ENCODE measurements at regions not wholly inside any gene's neighbourhood (a gene's known extent, or its start where the extent isn't known, plus 50 kb on each side); places are given as distances from the start of the nearest gene placed in this dataset.
"Not testable (repeated sequence)": the region's sequence is repeated elsewhere in the genome, so short reads cannot be mapped to it uniquely, and the experiment has no call there.

DNA sequence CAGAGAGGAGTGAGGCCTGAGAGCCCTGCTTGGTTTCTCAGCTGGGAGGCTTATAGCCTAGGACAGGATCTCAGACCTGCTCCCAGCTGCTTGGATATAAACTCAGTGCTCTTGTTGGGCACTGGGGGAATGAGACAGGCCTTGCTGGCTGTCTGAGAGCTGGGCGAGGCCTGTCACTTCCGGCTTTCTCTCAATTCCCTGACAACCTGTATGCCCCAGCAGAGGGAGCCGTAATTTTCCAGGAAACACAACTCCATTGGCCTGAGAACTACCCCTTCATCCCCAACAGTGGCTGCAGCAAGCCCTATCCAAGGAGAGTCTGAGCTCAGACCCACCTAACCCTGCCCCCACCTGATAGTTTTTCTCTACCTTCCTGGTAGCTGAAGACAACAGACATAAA is 258.3 kb upstream of the STXBP6 start:
- DNase-seq = no peak

DNA sequence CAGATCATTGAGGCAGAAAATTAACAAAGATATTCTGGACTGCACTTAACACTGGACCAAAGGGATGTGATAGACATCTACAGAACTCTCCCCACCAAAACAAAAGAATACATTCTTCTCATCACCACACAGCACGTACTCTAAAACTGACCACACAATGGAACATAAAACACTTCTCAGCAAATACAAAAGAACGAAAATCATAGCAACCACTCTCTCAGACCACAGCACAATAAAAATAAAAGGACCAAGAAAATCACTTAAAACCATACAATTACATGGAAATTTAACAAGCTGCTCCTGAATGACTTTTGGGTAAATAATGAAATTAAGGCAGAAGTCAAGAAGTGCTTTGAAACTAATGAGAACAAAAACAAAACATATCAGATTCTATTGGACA is 254.0 kb upstream of the STXBP6 start:
- DNase-seq = no peak

DNA sequence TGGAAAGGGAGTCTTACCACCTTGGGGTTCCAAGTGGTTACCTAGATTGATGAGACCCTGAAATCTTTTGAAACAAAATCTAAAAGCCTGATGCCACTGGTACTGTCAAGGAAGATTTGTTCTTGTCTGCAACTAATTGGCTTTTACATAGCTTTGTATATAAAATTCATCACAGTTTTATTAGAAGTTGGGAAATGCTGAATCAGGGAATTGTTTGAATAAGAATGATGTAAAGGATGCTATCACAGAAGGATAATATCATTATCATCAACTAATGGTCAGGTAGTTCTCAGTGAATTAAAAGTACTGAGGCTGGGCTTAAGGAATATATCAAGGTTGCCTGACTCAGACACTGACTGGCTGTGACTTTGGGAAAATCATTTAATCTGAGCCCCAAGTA is 248.3 kb upstream of the STXBP6 start:
- no peak for DNase-seq

DNA sequence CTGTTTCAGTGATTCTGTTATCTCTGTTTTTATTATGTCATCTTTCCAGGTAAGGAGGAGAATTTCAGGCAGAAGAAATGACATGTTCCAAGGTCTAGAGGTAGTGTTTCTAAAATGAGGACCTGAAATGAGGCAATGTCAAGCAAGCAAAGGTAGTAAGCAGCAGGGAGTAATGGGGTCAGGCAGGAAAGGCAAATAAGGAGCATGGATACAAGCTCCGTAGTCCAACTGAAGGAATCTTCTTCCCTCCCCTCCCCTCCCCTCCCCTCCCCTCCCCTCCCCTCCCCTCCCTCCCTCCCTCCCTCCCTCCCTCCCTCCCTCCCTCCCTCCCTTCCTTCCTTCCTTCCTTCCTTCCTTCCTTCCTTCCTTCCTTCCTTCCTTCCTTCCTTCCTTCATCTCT is 240.2 kb upstream of the STXBP6 start:
- DNase-seq = not testable (repeated sequence)

DNA sequence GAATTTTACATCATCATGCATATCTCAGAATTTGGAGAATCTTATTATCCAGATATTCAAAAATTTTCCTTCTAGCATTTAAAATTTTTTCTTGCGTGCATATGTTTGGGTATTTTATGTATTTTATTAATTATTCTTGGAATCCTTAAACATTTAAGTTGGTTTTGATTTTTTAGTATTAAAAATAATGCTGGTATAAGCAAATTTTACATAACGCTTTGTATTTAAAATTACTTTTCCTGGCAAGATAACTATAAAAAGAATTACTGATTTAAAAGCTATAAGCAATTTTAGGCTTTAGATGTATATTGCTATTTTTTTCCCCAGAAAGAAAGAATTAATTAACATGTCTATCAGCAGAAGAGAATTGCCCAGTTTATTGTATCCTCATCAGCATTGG is 224.6 kb upstream of the STXBP6 start:
- DNase-seq = no peak

GRCh38 chr14:25267186-25267585 is 217.2 kb upstream of the STXBP6 start:
- no peak for DNase-seq

- DNase-seq = no peak
Observed at GRCh38 chr14:25259470-25259869, 209.5 kb upstream of the STXBP6 start.

- no peak for DNase-seq
Observed at GRCh38 chr14:25252793-25253192, 202.8 kb upstream of the STXBP6 start.

DNA sequence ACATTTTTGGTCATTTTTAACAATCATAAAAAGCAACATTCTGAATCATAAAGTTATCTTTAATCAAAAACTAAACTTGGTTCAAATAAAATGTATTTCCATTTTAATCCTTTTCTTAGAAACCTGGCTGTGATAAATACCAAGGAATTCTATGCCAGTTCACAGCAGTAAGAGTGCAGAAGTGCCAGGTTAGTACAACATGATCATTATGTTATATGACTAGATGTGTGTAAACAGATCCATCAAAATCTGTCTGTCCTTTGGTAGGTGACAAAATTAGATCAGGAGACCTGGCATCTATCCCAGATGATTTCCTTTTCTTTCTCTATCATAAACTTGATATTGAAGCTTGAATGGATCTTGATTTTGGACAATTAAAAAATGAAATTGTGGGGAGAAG is 200.6 kb upstream of the STXBP6 start:
- DNase-seq = no peak

DNA sequence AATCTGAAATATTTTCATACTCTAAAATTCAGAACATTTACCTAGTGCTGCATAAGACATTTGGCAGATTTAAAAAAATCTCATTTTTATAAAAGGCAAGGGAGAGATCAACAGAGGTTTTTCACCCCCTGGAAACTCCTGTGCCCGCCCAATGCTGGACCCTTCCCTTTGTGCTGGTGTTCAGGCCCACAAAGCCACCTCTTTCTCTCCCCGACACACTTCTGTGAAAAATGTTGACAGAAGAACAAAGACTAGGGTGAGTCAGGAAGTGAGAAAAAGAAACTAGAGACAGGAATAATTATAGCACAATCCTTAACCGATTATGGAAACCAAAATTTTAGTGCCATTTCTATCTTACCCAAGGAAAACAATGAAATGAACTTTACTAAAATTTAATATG is 197.7 kb upstream of the STXBP6 start:
- DNase-seq = no peak

GRCh38 chr14:25246751-25247150 is 196.8 kb upstream of the STXBP6 start:
- DNase-seq = no peak

GRCh38 chr14:25239170-25239569 is 189.2 kb upstream of the STXBP6 start:
- no peak for DNase-seq

DNA sequence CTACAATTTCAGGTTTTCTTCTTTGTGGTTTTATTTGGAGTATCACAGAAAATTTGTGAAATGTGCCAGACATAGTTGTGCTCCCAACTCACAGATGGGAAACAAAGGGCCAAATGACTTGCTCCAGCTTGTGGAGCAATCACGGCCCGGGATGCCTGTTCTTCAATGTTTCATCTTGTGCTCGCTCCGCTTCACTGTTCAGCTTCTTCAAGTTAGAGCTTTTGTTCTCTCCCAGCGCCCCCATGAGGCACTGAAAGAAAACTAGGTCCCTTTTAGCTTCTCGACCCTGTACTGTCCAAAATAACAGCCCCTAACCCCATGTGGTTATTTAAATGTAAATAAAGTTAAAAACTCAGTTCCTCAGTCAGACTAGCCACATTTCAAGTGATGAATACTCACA is 187.9 kb upstream of the STXBP6 start:
- DNase-seq = peak; percentile 12

DNA sequence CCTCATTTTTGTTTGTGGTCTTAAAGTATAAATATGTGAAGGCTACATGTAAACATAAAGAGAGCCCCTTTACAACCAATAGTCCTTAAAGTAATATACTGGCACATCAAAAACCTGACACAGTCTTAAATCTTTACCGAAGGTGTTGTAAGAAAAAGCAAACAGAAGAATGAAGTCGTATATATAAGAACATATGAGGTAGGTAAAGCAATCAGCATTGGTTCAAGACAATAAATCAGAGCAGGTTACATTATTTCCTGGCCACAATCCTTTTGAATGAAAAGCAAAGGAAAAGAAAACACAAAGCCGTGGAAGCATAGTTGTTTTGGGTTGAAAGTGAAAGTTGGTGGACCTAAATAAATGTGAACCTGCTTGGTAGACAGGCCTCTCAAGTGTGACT is 183.7 kb upstream of the STXBP6 start:
- no peak for DNase-seq

- peak; percentile 96 for DNase-seq
Observed at GRCh38 chr14:25231004-25231403, 181.1 kb upstream of the STXBP6 start.

- DNase-seq = no peak
Observed at GRCh38 chr14:25226214-25226613, 176.3 kb upstream of the STXBP6 start.

DNA sequence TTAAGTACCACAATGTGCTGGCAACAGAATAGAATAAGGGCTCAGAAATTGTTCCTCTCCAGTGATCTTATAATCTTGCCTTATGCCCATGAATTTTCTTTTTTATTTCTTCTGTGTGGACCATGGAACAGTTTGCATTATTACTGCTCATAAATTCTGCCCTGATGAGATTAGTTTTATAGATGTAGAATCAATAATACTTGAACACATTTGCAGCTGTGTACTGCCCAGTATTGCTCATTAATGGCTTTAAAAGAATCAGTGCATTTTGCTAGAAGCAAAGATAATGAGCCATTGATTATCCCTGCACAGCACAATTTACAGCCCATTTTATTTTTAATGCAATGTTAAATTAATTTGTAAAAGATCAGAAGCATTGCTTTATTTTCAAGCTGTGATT is 172.3 kb upstream of the STXBP6 start:
- no peak for DNase-seq

DNA sequence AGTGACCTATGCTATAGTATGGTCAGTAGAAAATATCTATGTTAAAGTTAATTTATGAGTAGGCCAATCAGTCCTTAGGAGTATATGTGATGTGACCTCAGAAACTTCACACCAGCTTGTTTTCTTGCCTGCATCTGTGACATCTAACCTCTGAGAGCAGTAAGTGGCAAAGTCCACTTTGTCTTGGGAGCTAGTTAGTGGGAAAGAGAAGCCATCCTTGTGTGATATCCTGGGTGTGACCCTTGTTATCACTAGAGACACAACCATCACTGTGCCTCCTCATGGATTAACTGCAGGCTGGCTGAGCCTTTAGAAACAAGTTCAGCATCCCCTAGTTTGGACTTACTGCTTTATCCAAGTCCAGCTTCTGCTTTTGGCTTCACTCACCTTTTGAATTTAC is 170.6 kb upstream of the STXBP6 start:
- no peak for DNase-seq

DNA sequence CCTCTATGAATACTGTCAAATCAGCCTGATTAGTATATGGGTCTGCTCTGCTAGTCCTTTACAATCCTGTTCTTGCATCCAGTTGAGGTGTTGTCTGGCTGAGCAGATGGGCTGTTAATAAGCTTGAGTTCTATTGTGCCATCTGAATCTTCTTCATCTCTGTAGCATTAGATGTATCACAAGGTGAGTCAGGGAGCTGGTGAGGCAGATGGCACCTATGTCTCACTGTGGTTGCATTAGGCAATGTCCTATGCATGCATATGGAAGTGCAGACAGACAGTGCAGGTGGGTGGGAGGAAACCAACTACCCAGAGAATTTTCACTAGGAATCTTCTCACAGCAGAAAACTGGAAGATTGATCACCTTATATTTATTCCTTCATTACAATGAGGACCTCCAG is 165.7 kb upstream of the STXBP6 start:
- DNase-seq = no peak

DNA sequence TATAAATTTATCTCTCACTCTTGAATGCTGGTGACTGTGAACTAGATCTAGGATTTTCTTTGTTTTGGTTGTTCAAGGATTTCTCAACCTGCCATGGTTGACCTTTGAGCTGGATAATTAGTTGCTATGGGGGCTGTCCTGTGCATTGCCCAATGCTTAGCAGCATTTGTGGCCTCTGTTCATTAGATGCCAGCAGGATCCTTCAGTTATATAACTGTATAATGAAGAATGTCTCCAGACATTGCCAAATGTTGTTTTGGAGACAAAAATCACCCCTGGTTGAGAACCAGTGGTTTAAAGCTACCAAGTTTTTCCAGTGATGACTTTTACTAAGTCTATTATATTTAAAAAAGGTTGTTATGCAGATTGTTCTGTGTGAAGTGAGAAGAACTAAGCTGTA is 147.9 kb upstream of the STXBP6 start:
- DNase-seq = no peak

- no peak for DNase-seq
Observed at GRCh38 chr14:25180221-25180620, 130.3 kb upstream of the STXBP6 start.

GRCh38 chr14:25178255-25178654 is 128.3 kb upstream of the STXBP6 start:
- no peak for DNase-seq

- peak; percentile 91 for DNase-seq
Observed at GRCh38 chr14:25150934-25151790, 101.2 kb upstream of the STXBP6 start.

DNA sequence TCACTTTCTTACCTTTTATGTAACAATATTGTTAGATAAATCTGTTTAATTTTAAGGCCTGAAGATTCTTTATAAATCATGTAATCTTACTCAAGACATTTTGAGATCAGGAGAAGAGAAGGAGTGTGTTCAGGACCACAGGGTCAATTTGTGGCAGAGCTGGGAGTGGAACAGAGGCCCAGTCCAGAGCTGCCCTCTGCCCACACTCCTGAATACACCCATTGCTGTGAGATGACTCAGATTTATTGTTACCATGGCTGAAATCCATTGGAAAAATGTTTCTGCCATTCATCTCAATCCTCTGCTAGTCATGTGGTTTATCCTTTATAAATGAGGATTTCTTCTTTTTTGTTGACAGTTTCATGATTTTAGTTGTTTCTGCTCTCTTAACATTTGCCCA is 100.5 kb upstream of the STXBP6 start:
- DNase-seq = no peak

DNA sequence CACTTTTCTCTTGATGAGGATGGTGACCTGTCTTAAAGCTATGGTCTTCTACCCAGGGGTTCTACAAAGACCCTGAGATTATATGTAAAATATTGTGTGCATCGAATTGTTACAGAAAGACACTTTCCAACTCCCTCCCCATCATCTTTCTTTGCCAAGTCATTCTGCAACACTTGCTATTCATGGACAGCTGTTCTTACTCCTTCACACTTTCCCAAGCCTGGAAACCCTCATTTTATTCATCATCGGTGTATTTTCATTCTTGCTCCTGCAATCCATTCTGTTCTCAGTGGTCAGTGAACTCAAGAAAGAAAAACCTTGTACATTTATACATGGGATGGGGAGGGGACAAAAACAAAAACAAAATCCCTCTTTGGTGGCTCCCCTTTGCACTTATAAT is 90.5 kb upstream of the STXBP6 start:
- DNase-seq = no peak
